ENCODE measurements at regions not wholly inside any gene's neighbourhood (a gene's known extent, or its start where the extent isn't known, plus 50 kb on each side); places are given as distances from the start of the nearest gene placed in this dataset.
A peak's percentile ranks its signal among the peaks of the same experiment; 100 is the strongest.

DNA sequence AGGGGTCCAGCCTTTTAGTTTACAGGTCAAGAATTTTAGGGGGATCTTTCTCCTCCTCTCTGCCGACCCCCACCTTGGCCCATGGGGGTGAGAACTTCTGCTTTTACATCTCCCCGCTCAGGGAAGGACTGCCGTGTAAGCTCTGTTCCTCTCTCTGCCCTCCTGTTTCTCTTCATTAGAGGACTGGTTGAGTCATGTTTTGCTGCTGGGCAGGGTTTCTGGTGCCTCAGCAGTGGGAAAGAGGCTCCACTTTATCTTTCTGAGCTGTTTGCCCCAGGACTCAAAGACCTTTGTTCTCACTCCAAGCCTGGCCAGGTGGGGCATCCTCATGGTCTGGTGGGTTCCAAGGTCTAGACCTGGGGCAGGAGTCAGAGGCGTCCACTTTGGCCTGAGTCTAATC is 93.0 kb downstream of the UTP18 start:
- no peak for DNase-seq
- TF ChIP-seq EZH2 (IDR thresholded peaks at IDR 0.05; ENCODE audit: insufficient read depth, poor library complexity, severe bottlenecking) = no peak
- no peak for TF ChIP-seq EZH2phosphoT487 (IDR thresholded peaks at IDR 0.05; ENCODE audit: insufficient read depth, low read depth)
- in situ Hi-C loops (cut with MboI) = no loop called here
- no peak overlapping the region for H3K27ac ChIP-seq
- H3K9ac ChIP-seq = no peak overlapping the region
- H3K79me2 ChIP-seq (ENCODE audit: insufficient read depth) = no peaks in the 10 kb centered on the region
- no peaks in the 10 kb centered on the region for H3K4me1 ChIP-seq (ENCODE audit: insufficient read depth)
- H3K4me2 ChIP-seq (ENCODE audit: unreplicated experiment) = no peak overlapping the region
- H3K27me3 ChIP-seq (replicated peaks; ENCODE audit: insufficient read depth) = no peaks in the 10 kb centered on the region; the same call in 1 of the 2 replicates
- 33 to 49% methylated on average over 4 of the region's 4 CpGs for WGBS, 2 experiments (ENCODE audit: low coverage in 1 of 2, low lambda C conversion rate in 2 of 2, missing lambda C conversion rate in 2 of 2)
- no peaks in the 10 kb centered on the region for H3K36me3 ChIP-seq (ENCODE audit: low read depth)
- no peaks in the 10 kb centered on the region for H3F3A ChIP-seq (ENCODE audit: insufficient read depth)
- no peak overlapping the region for H3K4me3 ChIP-seq
- H2AFZ ChIP-seq = no peak overlapping the region
- no peaks in the 10 kb centered on the region for H3K9me3 ChIP-seq (ENCODE audit: low read depth)
- H4K20me1 ChIP-seq (ENCODE audit: insufficient read depth) = no peaks in the 10 kb centered on the region
- no peaks in the 10 kb centered on the region for H3K9me2 ChIP-seq (ENCODE audit: insufficient read depth)

DNA sequence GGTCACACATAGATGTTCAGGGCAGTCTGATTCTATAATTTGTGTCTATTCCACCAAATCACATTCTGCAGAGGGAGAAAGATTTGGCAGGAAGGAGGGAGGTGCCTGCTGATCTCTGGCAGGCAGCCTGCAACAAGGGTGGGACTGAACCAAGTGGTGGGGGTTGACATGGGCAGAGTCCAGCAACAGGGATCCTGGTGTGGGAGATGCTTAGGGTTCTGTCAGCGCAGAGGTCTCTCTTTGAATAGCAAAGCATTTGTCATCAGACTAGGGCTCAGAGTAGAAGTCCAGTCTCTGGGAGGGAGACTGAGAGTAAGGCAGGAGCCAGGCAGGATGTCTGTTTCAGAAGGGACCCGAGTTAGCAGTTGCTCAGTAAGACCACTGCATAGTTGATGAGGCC is 94.6 kb downstream of the UTP18 start:
- Histone ChIP-seq H3K4me3 (no peak overlapping the region), H3K9me2 (ENCODE audit: insufficient read depth) (no peaks in the 10 kb centered on the region), H3K27me3 (replicated peaks; ENCODE audit: insufficient read depth) (no peaks in the 10 kb centered on the region; the same call in 1 of the 2 replicates), H2AFZ (no peak overlapping the region), H3K79me2 (ENCODE audit: insufficient read depth) (no peaks in the 10 kb centered on the region), H3K36me3 (ENCODE audit: low read depth) (no peaks in the 10 kb centered on the region), H3K9me3 (ENCODE audit: low read depth) (no peaks in the 10 kb centered on the region), H3K4me2 (ENCODE audit: unreplicated experiment) (no peak overlapping the region), H3K4me1 (ENCODE audit: insufficient read depth) (no peaks in the 10 kb centered on the region), H4K20me1 (ENCODE audit: insufficient read depth) (no peaks in the 10 kb centered on the region), H3F3A (ENCODE audit: insufficient read depth) (no peaks in the 10 kb centered on the region), H3K9ac (no peak overlapping the region), H3K27ac (no peak overlapping the region)
- TF ChIP-seq EZH2 (IDR thresholded peaks at IDR 0.05; ENCODE audit: insufficient read depth, poor library complexity, severe bottlenecking) = no peak
- TF ChIP-seq EZH2phosphoT487 (IDR thresholded peaks at IDR 0.05; ENCODE audit: insufficient read depth, low read depth) = no peak
- WGBS, 2 experiments (ENCODE audit: low coverage in 1 of 2, low lambda C conversion rate in 2 of 2, missing lambda C conversion rate in 2 of 2) = 43 to 45% methylated on average over 2 of the region's 2 CpGs
- in situ Hi-C loops (cut with MboI) = no loop called here
- DNase-seq = no peak

DNA sequence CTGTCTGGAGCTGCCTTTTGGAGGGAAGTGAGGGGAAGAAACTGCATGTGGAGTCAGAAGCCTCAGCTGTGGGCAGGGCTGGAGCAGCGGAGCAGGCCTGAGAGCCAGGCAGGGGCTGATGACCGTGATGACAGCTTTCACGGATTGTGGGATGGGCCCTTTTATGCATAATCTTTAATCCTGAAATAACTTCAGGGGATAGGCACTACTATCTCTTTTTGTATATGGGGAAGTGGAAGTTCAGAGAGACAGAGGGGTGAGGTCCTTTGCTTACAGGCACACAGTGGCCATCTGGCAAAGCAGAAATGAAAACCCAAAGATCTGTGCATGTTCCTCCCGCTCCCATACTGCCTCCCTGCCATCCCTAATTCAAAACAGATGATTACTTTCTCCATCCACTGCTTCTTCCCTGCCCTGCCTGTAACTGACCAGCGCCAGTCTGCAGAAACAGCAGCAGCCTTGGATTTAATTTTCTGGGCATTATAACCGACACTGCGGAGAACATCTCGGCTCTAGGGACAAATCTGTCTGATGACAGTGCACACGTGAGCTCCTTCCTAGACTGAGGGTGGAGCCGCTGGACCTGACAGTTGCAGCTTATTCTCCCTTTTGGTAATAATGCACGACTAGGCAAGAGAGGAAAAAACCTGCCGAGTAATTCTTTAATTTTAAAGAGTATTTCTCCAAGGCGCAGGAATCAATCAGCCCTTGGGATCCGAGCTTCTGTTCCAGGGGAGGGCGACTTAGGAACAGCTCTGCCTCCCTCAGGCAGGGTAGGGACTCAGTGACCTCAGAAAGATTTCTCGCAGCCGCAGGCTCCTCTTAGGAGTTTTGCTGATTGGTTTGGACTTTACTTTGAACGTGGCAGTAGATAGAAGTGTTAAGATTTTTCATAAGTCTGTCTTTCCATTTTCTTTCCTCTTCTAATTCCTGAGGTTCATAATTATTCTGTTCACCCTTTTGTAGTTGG is 95.4 kb downstream of the UTP18 start:
- H3K4me2 ChIP-seq (ENCODE audit: unreplicated experiment) = no peak overlapping the region

DNA sequence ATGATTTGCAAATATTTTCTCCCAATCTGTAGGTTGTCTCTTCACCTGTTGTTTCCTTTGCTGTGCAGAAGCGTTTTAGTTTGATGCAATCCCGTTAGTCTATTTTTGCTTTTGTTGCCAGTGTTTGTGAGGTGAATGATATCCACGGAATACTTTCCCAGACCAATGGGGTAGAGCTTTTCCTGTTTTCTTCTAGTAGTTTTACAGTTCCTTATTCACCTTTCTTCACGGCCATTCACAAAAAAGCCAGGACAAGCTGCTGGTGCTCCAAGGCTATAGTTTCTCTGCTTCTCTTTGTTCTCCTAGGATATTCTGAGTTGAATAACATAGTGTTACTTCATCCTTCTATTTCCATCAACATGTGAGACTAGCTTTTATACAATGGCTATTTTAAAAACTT is 98.7 kb downstream of the UTP18 start:
- H3K27me3 ChIP-seq (replicated peaks; ENCODE audit: insufficient read depth) = peaks cover 5% of the 10 kb centered on the region; the same call in 1 of the 2 replicates
- H3K4me2 ChIP-seq (ENCODE audit: unreplicated experiment) = no peak overlapping the region
- H3K27ac ChIP-seq = no peak overlapping the region
- no peaks in the 10 kb centered on the region for H3K4me1 ChIP-seq (ENCODE audit: insufficient read depth)
- H3F3A ChIP-seq (ENCODE audit: insufficient read depth) = no peaks in the 10 kb centered on the region
- no peak overlapping the region for H3K4me3 ChIP-seq
- no peaks in the 10 kb centered on the region for H3K79me2 ChIP-seq (ENCODE audit: insufficient read depth)
- no peaks in the 10 kb centered on the region for H3K9me3 ChIP-seq (ENCODE audit: low read depth)
- H2AFZ ChIP-seq = no peak overlapping the region
- H3K9ac ChIP-seq = no peak overlapping the region
- TF ChIP-seq EZH2phosphoT487 (IDR thresholded peaks at IDR 0.05; ENCODE audit: insufficient read depth, low read depth) (no peak), EZH2 (IDR thresholded peaks at IDR 0.05; ENCODE audit: insufficient read depth, poor library complexity, severe bottlenecking) (no peak)
- H3K36me3 ChIP-seq (ENCODE audit: low read depth) = no peaks in the 10 kb centered on the region
- 54 to 65% methylated on average over 4 of the region's 4 CpGs for WGBS, 2 experiments (ENCODE audit: low coverage in 1 of 2, low lambda C conversion rate in 2 of 2, missing lambda C conversion rate in 2 of 2)
- no peak for DNase-seq
- H4K20me1 ChIP-seq (ENCODE audit: insufficient read depth) = no peaks in the 10 kb centered on the region
- in situ Hi-C loops (cut with MboI) = no loop called here
- H3K9me2 ChIP-seq (ENCODE audit: insufficient read depth) = no peaks in the 10 kb centered on the region

More for the DNA sequence above, 95.4 kb downstream of the UTP18 start:
- H3K4me3 ChIP-seq = no peak overlapping the region
- TF ChIP-seq EZH2phosphoT487 (IDR thresholded peaks at IDR 0.05; ENCODE audit: insufficient read depth, low read depth) = no peak
- no peak for TF ChIP-seq EZH2 (IDR thresholded peaks at IDR 0.05; ENCODE audit: insufficient read depth, poor library complexity, severe bottlenecking)
- no peaks in the 10 kb centered on the region for H4K20me1 ChIP-seq (ENCODE audit: insufficient read depth)
- H3K27me3 ChIP-seq (replicated peaks; ENCODE audit: insufficient read depth) = no peaks in the 10 kb centered on the region; the same call in 1 of the 2 replicates
- in situ Hi-C loops (cut with MboI) = no loop called here
- H3F3A ChIP-seq (ENCODE audit: insufficient read depth) = no peaks in the 10 kb centered on the region
- no peaks in the 10 kb centered on the region for H3K9me3 ChIP-seq (ENCODE audit: low read depth)
- H3K4me1 ChIP-seq (ENCODE audit: insufficient read depth) = no peaks in the 10 kb centered on the region
- no peaks in the 10 kb centered on the region for H3K36me3 ChIP-seq (ENCODE audit: low read depth)
- no peak overlapping the region for H2AFZ ChIP-seq
- no peaks in the 10 kb centered on the region for H3K9me2 ChIP-seq (ENCODE audit: insufficient read depth)
- H3K27ac ChIP-seq = no peak overlapping the region
- DNase-seq = peak; percentile 35
- no peaks in the 10 kb centered on the region for H3K79me2 ChIP-seq (ENCODE audit: insufficient read depth)
- H3K9ac ChIP-seq = no peak overlapping the region
- WGBS, 2 experiments (ENCODE audit: low coverage in 1 of 2, low lambda C conversion rate in 2 of 2, missing lambda C conversion rate in 2 of 2) = 4 to 5% methylated on average over 18 of the region's 18 CpGs
